Fibroblast of pulmonary artery (primary cell): ENCODE measurements at regions not wholly inside any gene's neighbourhood (a gene's known extent, or its start where the extent isn't known, plus 50 kb on each side); places are given as distances from the start of the nearest gene placed in this dataset.
"Not testable (repeated sequence)": the region's sequence is repeated elsewhere in the genome, so short reads cannot be mapped to it uniquely, and the experiment has no call there.

Source experiments
- DNase-seq: peaks from one replicate; pipeline ENCODE4 v3.0.0-alpha.2; 2010; ENCODE audit warnings: low read depth
- H3K4me3 ChIP-seq: replicated peaks from 2 replicates; pipeline ENCODE4 v1.5.1; 2011; ENCODE audit warnings: low read depth, mild to moderate bottlenecking, control low read depth, low read length, moderate library complexity
- CTCF ChIP-seq: IDR thresholded peaks from 2 replicates; pipeline ENCODE4 v1.5.1; 2011; ENCODE audit warnings: mild to moderate bottlenecking, control low read depth, low read length, inconsistent platforms; ENCODE audit errors: missing control alignments

DNA sequence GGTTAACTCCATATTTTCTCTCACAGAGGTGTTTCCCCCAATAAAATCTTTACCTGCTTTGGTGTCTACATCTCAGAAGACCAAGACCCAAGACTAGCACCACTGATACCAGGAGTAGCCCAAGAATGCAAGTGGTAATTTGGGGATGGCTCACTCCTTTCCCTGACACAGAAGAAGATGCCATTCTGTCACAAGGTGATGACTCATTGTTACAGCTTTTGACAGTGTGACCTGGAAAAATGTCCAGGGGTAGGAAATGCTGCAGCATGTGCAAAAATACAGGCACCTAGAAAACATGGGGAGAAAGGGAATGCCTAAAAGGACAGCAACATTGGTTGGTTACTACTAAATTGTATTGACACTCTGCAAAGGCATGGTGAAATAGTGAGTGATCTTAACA is 254.0 kb upstream of the GJE1 start:
- no peak for DNase-seq
- H3K4me3 ChIP-seq, result no peak overlapping the region
- no peak for TF ChIP-seq CTCF

DNA sequence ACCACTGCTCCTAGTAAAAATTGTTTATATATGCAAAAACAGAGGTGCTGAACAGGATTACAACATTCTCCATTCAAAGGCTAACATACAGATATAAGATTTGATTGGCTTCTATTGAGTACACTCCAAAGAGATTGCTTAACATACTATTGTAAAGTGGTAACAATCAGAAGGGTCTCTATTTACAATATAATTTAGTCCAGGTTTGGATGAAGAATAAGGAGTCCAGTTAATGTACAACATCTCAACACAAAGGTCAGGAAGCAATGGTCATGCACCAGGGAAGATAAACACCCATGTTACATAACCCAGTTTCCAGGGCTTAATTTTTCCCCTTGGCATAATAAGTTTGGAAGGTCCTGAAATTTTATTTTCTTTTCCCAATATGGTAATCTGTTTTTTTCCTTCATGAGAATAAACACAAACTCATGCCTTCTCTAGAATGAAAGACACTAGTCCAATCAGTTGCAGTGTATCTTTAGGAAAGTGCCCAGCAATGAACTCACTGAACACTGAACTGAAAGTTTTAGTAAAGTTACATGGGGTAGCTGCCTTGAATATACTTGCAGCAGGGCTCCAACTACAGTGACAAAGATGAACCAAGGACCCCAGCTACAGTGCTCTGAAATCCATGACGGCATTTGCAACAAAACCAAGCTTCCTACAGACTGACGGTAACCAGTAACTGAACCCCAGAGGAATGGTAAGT is 255.3 kb upstream of the GJE1 start:
- no peak for DNase-seq
- no peak overlapping the region for H3K4me3 ChIP-seq
- TF ChIP-seq CTCF, result no peak

DNA sequence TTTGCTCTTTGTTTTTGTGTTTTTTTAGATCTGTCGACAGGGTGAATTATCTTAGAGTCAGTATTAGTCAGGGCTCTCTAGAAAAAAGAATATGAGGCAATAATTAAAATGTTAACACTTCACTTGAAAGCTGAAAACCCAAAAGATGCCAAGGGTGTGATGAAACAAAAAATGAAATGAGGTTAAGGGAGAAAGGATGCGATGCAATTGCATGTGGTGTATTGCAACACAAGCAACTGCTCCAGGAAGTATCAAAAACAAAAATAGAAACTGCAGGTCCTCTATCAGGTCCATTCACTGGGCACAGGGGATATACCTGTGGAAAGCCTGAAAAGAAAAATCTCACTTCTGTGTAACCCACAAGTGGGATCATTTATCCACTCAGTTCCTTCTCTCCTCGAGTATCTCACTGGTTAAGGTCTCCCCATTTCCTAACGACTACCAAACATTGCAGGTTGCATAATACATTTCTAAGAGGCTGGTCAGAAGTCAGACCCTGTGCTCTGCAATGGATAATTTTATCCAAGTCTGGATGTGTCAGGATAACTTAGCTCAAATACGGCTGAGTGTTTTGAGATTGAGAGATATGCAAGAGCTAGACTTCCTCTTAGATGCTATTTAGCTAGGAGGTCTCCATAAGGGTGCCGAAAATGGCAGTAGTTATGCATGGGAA is 257.7 kb upstream of the GJE1 start:
- DNase-seq, result peak; percentile 37
- no peak overlapping the region for H3K4me3 ChIP-seq
- TF ChIP-seq CTCF, result no peak

DNA sequence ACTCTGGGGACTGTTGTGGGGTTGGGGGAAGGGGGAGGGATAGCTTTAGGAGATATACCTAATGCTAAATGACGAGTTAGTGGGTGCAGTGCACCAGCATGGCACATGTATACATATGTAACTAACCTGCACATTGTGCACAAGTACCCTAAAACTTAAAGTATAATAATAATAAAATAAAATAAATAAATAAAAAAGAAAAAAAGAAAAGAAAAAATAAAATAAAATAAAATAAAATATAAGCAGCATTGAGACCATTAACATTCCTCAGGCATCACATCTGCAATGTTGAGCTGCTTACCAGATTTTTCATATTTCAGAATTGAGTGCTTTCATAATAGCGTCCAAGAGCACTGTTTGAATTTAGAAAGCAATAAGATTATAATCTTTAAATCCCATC is 263.2 kb upstream of the GJE1 start:
- H3K4me3 ChIP-seq, result not testable (repeated sequence)

GRCh38 chr6:141867767-141868166 is 265.0 kb upstream of the GJE1 start:
- DNase-seq, result no peak
- TF ChIP-seq CTCF, result no peak
- no peak overlapping the region for H3K4me3 ChIP-seq

More for the DNA sequence above, 263.2 kb upstream of the GJE1 start:
- not testable (repeated sequence) for DNase-seq

- no peak for TF ChIP-seq CTCF
- H3K4me3 ChIP-seq, result no peak overlapping the region
- no peak for DNase-seq
Measured at GRCh38 chr6:141866731-141867497, 265.8 kb upstream of the GJE1 start.

- no peak overlapping the region for H3K4me3 ChIP-seq
- no peak for DNase-seq
- no peak for TF ChIP-seq CTCF
Measured at GRCh38 chr6:141851063-141851462, 281.7 kb upstream of the GJE1 start.
